Breast epithelium (tissue), 4 donors: ENCODE measurements at regions not wholly inside any gene's neighbourhood (a gene's known extent, or its start where the extent isn't known, plus 50 kb on each side); places are given as distances from the start of the nearest gene placed in this dataset.
"Not testable (repeated sequence)": the region's sequence is repeated elsewhere in the genome, so short reads cannot be mapped to it uniquely, and the experiment has no call there.

Source experiments
- DNase-seq, 2 donors: peaks; one replicate each; pipeline ENCODE4 v3.0.0-alpha.2; 2019; ENCODE audit warnings: low spot score in 2 of 2
- H3K27ac ChIP-seq, 2 donors: fragments of 200-600 bp; sonication (generic) in 1 of 2; one replicate each; pipeline ENCODE4 v1.5.1; 2016 to 2019; ENCODE audit warnings: mild to moderate bottlenecking in 1 of 2
- H3K27me3 ChIP-seq, 2 donors: fragments of 200-600 bp; sonication (generic) in 1 of 2; one replicate each; pipeline versions ENCODE4 v1.5.1 to v1.6.0; 2017 to 2019; ENCODE audit warnings: control low read depth in 1 of 2, mild to moderate bottlenecking in 1 of 2
- H3K36me3 ChIP-seq: fragments of 200-600 bp; one replicate; pipeline ENCODE4 v1.5.1; 2019
- H3K4me1 ChIP-seq, 2 donors: fragments of 200-600 bp; sonication (generic); one replicate each; pipeline ENCODE4 v1.5.1; 2016 to 2019; ENCODE audit warnings: control low read depth in 1 of 2
- H3K4me3 ChIP-seq, 3 donors: fragments of 200-600 bp; sonication (generic); 1 replicate in 2 of 3; 2 replicates in 1 of 3; pipeline ENCODE4 v1.5.1; 2016 to 2019; ENCODE audit warnings: mild to moderate bottlenecking in 3 of 3, moderate library complexity in 2 of 3
- H3K9me3 ChIP-seq, 2 donors: fragments of 200-600 bp; sonication (generic) in 1 of 2; one replicate each; pipeline ENCODE4 v1.5.1; 2016 to 2019; ENCODE audit warnings: control low read depth in 1 of 2
- POLR2A ChIP-seq: fragments of 450-650 bp; IDR thresholded peaks from one replicate; pipeline ENCODE4 v1.6.1; 2016; ENCODE audit warnings: antibody characterized with exemption, mild to moderate bottlenecking, moderate library complexity
- POLR2AphosphoS5 ChIP-seq, 3 donors: sonication (generic); formaldehyde crosslinking; IDR thresholded peaks; one replicate each; pipeline ENCODE4 v1.6.1; 2017; ENCODE audit warnings: antibody characterized with exemption in 3 of 3
- intact Hi-C: fragments of 100-400 bp; cut with DNase I; formaldehyde crosslinking; loops from one replicate; pipeline ENCODE4 v1.15.1; 2023; ENCODE audit warnings: low total_unique reads
- TF ChIP-seq, protein P1 (sequence below), 3 donors: fragments of 450-650 bp; IDR thresholded peaks; one replicate each; pipeline ENCODE4 v1.5.1; 2016 to 2017; ENCODE audit warnings: antibody characterized with exemption in 3 of 3, mild to moderate bottlenecking in 3 of 3, moderate library complexity in 3 of 3

DNA sequence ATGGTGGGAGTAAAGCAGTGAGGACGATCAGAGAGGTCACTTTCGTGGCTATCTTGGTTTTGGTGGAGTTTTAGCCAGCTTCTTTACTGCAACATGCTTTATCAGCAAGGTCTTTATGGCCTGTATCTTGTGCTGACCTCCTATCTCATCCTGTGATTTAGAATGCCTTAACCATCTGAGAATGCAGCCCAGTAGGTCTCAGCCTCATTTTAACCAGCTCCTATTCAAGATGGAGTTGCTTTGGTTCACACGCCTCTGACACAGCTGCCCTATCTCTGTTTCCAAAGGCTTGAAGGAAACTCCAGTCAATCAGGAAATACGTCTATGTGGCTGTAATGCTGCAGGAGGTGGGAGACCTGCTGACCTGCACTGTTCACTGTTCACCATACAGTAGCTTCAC is 146.1 kb upstream of the POGK start:
- no peaks in the 10 kb centered on the region for H3K27me3 ChIP-seq
- H3K4me3 ChIP-seq, result no peak overlapping the region
- TF ChIP-seq POLR2AphosphoS5 (IDR thresholded peaks at IDR 0.05) (no peak), POLR2A (no peak)
- TF ChIP-seq, protein P1, sequence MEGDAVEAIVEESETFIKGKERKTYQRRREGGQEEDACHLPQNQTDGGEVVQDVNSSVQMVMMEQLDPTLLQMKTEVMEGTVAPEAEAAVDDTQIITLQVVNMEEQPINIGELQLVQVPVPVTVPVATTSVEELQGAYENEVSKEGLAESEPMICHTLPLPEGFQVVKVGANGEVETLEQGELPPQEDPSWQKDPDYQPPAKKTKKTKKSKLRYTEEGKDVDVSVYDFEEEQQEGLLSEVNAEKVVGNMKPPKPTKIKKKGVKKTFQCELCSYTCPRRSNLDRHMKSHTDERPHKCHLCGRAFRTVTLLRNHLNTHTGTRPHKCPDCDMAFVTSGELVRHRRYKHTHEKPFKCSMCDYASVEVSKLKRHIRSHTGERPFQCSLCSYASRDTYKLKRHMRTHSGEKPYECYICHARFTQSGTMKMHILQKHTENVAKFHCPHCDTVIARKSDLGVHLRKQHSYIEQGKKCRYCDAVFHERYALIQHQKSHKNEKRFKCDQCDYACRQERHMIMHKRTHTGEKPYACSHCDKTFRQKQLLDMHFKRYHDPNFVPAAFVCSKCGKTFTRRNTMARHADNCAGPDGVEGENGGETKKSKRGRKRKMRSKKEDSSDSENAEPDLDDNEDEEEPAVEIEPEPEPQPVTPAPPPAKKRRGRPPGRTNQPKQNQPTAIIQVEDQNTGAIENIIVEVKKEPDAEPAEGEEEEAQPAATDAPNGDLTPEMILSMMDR (IDR thresholded peaks at IDR 0.05), result no peak
- no peaks in the 10 kb centered on the region for H3K36me3 ChIP-seq
- no peaks in the 10 kb centered on the region for H3K9me3 ChIP-seq
- intact Hi-C loops, result no loop called here
- no peak for DNase-seq
- H3K4me1 ChIP-seq, result no peaks in the 10 kb centered on the region
- no peak overlapping the region for H3K27ac ChIP-seq

DNA sequence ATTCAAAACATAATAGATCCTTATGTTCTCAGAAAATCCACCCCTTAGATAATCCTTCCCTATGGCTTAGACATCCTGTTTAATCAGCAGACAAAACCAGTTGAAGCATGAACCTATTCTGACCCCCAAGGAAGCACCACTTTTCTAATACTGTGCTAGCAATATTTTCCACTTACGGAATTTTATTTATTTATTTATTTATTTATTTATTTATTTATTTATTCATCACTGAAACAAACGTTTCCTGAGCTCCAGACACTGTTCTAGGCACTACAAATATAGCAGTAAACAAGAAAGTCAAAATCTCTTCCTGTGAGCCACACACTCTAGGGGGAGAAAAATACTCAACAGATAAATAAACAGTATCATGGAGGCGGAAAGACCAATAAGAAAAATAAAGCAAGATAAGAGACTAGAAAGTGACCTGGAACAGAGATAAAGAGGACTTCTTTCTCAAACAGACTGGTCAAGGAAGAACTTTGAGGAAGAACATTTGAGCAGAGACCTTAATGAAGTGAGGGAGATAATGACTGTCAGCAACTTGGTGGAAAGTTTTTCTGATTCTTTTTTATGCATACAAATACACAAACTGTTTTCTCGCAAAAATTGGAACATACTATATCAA is 145.5 kb upstream of the POGK start:
- Histone ChIP-seq H3K9me3 (no peaks in the 10 kb centered on the region), H3K4me1 (no peaks in the 10 kb centered on the region), H3K27me3 (no peaks in the 10 kb centered on the region), H3K36me3 (no peaks in the 10 kb centered on the region), H3K27ac (no peak overlapping the region), H3K4me3 (no peak overlapping the region)
- DNase-seq, result no peak
- TF ChIP-seq, protein P1 (IDR thresholded peaks at IDR 0.05), result no peak
- TF ChIP-seq POLR2AphosphoS5 (IDR thresholded peaks at IDR 0.05) (no peak), POLR2A (no peak)
- intact Hi-C loops, result no loop called here

DNA sequence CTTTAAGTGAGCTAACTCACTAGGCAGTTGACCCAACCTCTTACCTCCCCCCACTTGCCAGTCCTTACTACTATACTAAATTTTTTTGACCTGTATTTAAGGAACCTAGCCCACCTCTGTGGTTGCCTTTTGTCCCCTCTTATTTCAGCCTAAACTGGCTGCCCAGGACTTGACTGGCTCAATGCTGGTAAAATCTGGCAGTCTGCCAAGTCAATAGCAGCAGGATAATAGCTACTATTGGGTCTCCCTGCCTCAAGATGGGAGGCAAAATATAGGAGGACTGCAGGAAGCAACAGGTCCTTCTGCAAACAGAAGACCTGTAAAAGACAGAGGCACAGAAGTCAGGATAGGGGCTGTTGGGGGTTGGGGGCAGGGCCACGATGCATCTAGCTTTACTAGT is 144.2 kb upstream of the POGK start:
- Histone ChIP-seq H3K27ac (no peak overlapping the region), H3K4me1 (no peaks in the 10 kb centered on the region), H3K4me3 (no peak overlapping the region), H3K36me3 (no peaks in the 10 kb centered on the region), H3K27me3 (no peaks in the 10 kb centered on the region), H3K9me3 (no peaks in the 10 kb centered on the region)
- intact Hi-C loops, result no loop called here
- no peak for DNase-seq
- no peak for TF ChIP-seq POLR2A
- no peak for TF ChIP-seq POLR2AphosphoS5 (IDR thresholded peaks at IDR 0.05)
- TF ChIP-seq, protein P1 (IDR thresholded peaks at IDR 0.05), result no peak

DNA sequence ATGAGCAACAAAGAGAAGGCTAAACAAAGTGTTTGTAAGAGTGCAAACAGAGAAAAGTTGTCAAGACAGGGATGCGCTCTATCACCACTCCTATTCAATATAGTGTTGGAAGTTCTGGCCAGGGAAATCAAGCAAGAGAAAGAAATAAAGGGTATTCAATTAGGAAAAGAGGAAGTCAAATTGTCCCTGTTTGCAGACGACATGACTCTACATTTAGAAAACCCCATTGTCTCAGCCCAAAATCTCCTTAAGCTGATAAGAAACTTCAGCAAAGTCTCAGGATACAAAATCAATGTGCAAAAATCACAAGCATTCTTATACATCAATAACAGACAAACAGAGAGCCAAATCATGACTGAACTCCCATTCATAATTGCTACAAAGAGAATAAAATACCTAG is 143.4 kb upstream of the POGK start:
- H3K9me3 ChIP-seq, H3K4me1 ChIP-seq, H3K27ac ChIP-seq, H3K4me3 ChIP-seq, DNase-seq, intact Hi-C loops, H3K27me3 ChIP-seq, H3K36me3 ChIP-seq: not testable (repeated sequence)

DNA sequence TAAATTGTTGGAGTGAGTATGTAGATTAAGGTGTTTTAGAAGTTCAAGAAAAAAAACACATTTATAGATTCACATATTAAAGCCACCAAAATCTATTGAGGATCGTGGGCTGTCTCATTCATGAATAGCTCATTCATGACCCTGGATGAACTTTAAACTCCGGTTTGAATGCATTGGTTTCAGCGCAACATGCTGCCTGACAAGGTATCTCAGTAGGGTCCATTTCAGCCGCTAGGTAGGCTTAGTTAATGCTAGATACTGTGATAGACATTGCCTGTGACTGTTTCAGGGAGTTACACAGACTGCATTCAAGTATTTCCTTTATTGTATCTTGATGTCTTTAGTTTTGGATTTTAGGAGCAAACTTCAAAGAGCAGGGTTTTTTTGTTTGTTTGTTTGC is 140.5 kb upstream of the POGK start:
- intact Hi-C loops, result no loop called here
- H3K9me3 ChIP-seq, result no peaks in the 10 kb centered on the region
- H3K27ac ChIP-seq, result no peak overlapping the region
- no peaks in the 10 kb centered on the region for H3K36me3 ChIP-seq
- DNase-seq, result no peak
- H3K4me3 ChIP-seq, result no peak overlapping the region
- TF ChIP-seq POLR2AphosphoS5 (IDR thresholded peaks at IDR 0.05) (no peak), POLR2A (no peak)
- TF ChIP-seq, protein P1 (IDR thresholded peaks at IDR 0.05), result no peak
- H3K4me1 ChIP-seq, result no peaks in the 10 kb centered on the region
- no peaks in the 10 kb centered on the region for H3K27me3 ChIP-seq

DNA sequence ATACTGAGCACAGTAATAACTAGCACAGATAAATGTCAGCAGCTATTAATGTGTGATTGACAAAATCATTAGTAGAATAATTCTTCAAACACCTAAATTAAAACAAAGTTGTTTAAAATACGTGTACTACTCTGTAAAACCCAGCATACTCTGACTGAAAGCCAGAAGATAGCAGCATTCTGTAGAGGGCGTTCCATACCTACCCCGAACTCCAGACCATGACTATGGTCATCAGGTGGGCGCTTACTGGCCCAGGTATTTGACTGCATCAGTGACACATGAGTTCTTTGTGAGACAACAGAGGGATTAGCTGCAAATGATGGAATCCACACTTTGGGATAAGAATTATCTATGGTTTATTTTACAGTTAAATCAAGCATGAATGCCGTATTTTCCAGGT is 139.7 kb upstream of the POGK start:
- Histone ChIP-seq H3K9me3 (no peaks in the 10 kb centered on the region), H3K27me3 (no peaks in the 10 kb centered on the region), H3K36me3 (no peaks in the 10 kb centered on the region), H3K4me3 (no peak overlapping the region), H3K4me1 (no peaks in the 10 kb centered on the region), H3K27ac (no peak overlapping the region)
- DNase-seq, result no peak
- TF ChIP-seq, protein P1 (IDR thresholded peaks at IDR 0.05), result no peak
- TF ChIP-seq POLR2A, result no peak
- TF ChIP-seq POLR2AphosphoS5 (IDR thresholded peaks at IDR 0.05), result no peak
- intact Hi-C loops, result no loop called here
